ENCODE measurements at regions not wholly inside any gene's neighbourhood (a gene's known extent, or its start where the extent isn't known, plus 50 kb on each side); places are given as distances from the start of the nearest gene placed in this dataset.
A peak's percentile ranks its signal among the peaks of the same experiment; 100 is the strongest.

GRCh38 chr3:150254309-150254708 lies 153.8 kb upstream of the TSC22D2 start:
- WGBS, 2 experiments (ENCODE audit: insufficient coverage in 2 of 2): 92 to 96% methylated on average over 3 of the region's 4 CpGs
- Histone ChIP-seq H3K9me3 (ENCODE audit: control insufficient read depth, low read length) (no peaks in the 10 kb centered on the region), H3K36me3 (ENCODE audit: control insufficient read depth, insufficient read depth, low read length) (no peaks in the 10 kb centered on the region), H3K4me3 (ENCODE audit: extremely low read depth, insufficient read depth, low read length, poor library complexity, severe bottlenecking) (no peak overlapping the region), H3K27ac (ENCODE audit: low read depth, low read length, severe bottlenecking) (no peak overlapping the region), H3K4me1 (ENCODE audit: control insufficient read depth, insufficient read depth, low read length, poor library complexity, severe bottlenecking) (peaks cover 27% of the 10 kb centered on the region)

GRCh38 chr3:150253622-150254021 lies 154.5 kb upstream of the TSC22D2 start:
- 88 to 92% methylated on average over 2 to 3 of the region's 3 CpGs for WGBS, 2 experiments (ENCODE audit: insufficient coverage in 2 of 2)
- peaks cover 34% of the 10 kb centered on the region for H3K4me1 ChIP-seq (ENCODE audit: control insufficient read depth, insufficient read depth, low read length, poor library complexity, severe bottlenecking)
- no peak overlapping the region for H3K4me3 ChIP-seq (ENCODE audit: extremely low read depth, insufficient read depth, low read length, poor library complexity, severe bottlenecking)
- no peaks in the 10 kb centered on the region for H3K36me3 ChIP-seq (ENCODE audit: control insufficient read depth, insufficient read depth, low read length)
- no peak overlapping the region for H3K27ac ChIP-seq (ENCODE audit: low read depth, low read length, severe bottlenecking)
- no peaks in the 10 kb centered on the region for H3K9me3 ChIP-seq (ENCODE audit: control insufficient read depth, low read length)

- H3K9me3 ChIP-seq (ENCODE audit: control insufficient read depth, low read length): no peaks in the 10 kb centered on the region
- peak overlapping the region; percentile 74 for H3K27ac ChIP-seq (ENCODE audit: low read depth, low read length, severe bottlenecking)
- peaks cover 39% of the 10 kb centered on the region for H3K4me1 ChIP-seq (ENCODE audit: control insufficient read depth, insufficient read depth, low read length, poor library complexity, severe bottlenecking)
- no CpG with 5 or more reads among the region's 2 CpGs for WGBS, 2 experiments (ENCODE audit: insufficient coverage in 2 of 2)
- H3K4me3 ChIP-seq (ENCODE audit: extremely low read depth, insufficient read depth, low read length, poor library complexity, severe bottlenecking): no peak overlapping the region
- H3K36me3 ChIP-seq (ENCODE audit: control insufficient read depth, insufficient read depth, low read length): no peaks in the 10 kb centered on the region
These were observed 155.6 kb upstream of the TSC22D2 start for GRCh38 chr3:150252462-150252861.

DNA sequence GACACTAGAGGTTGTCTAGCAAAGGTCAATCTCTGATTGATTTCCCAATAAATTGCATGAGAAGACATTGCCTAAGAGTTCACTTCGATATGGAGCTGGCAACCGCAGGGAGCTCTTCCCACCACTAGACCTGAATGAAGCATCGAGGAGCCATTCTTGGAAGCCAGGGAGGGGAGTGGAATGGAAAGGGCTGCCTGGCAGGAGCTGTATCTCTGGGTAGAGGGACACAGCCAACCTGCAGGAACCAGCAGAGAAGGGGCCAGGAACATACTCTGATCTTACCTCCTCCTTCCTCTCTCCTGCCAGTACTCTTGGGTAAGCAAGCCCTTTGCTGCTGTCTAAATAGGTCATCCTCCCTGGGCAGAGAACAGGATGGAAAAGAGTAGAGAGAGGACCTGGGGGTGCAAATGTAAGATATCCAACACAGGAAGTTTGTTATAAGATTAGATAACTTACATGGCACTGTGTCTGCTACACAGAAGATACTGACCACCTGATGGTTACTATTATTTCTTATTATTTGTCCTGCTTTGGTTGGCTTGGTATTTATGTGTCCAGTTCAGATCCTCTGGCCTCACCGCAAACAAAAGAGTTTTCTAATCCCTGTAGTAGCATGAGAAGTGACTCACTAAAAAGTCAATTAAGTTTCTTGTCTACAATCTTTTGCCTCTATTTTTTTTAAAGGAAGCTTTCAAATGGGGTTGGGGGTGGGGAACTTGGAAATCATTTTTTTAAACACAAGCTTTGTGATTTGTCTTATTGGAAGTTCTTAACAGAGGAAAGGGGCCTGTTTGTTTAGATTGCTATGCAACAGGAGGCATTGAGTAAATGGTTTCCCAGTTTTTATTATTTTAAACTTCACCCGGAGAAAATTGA lies 156.7 kb upstream of the TSC22D2 start:
- Histone ChIP-seq H3K36me3 (ENCODE audit: control insufficient read depth, insufficient read depth, low read length) (no peaks in the 10 kb centered on the region), H3K27ac (ENCODE audit: low read depth, low read length, severe bottlenecking) (peak overlapping the region; percentile 74), H3K9me3 (ENCODE audit: control insufficient read depth, low read length) (no peaks in the 10 kb centered on the region), H3K4me1 (ENCODE audit: control insufficient read depth, insufficient read depth, low read length, poor library complexity, severe bottlenecking) (peaks cover 39% of the 10 kb centered on the region), H3K4me3 (ENCODE audit: extremely low read depth, insufficient read depth, low read length, poor library complexity, severe bottlenecking) (no peak overlapping the region)
- 86 to 92% methylated on average over 2 to 3 of the region's 5 CpGs for WGBS, 2 experiments (ENCODE audit: insufficient coverage in 2 of 2)

DNA sequence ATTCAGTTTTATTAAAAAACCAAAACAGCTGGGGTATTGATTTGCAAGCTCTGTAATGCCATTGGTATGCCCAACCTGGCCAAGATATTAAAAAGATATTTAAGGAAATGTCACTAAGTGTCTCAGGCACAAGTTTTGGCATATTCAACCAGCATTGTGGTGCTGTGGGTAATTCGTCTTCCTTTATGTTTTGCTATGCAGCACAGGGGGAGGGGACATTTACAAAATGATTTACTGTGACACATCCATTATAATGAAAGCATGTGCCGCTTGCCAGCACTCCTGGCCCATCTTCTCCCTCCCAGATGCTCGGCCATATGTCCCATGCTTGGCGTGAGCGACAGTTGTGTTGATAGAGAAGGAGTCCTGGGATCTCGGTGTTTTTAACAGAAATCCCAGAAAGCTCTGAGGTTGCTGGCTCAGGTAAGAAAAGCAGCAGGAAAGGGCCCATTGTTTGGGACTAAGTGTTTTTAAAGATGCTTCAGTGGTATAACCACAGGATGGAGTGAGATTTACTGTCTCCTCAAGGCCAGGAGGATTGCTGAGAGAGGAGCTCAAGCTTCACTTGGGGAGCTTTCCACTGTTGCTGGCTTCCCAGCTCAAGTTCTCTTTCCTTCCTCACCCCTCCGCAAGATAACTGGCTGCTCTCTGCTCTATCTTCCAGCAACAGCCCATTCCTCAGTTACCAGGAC lies 158.2 kb upstream of the TSC22D2 start:
- H3K9me3 ChIP-seq (ENCODE audit: control insufficient read depth, low read length): no peaks in the 10 kb centered on the region
- H3K36me3 ChIP-seq (ENCODE audit: control insufficient read depth, insufficient read depth, low read length): no peaks in the 10 kb centered on the region
- H3K27ac ChIP-seq (ENCODE audit: low read depth, low read length, severe bottlenecking): no peak overlapping the region
- WGBS, 2 experiments (ENCODE audit: insufficient coverage in 2 of 2): 90 to 100% methylated on average over 1 to 2 of the region's 7 CpGs
- H3K4me1 ChIP-seq (ENCODE audit: control insufficient read depth, insufficient read depth, low read length, poor library complexity, severe bottlenecking): peaks cover 30% of the 10 kb centered on the region
- no peak overlapping the region for H3K4me3 ChIP-seq (ENCODE audit: extremely low read depth, insufficient read depth, low read length, poor library complexity, severe bottlenecking)

- peaks cover 33% of the 10 kb centered on the region for H3K4me1 ChIP-seq (ENCODE audit: control insufficient read depth, insufficient read depth, low read length, poor library complexity, severe bottlenecking)
- no peaks in the 10 kb centered on the region for H3K36me3 ChIP-seq (ENCODE audit: control insufficient read depth, insufficient read depth, low read length)
- peaks cover under 1% of the 10 kb centered on the region for H3K9me3 ChIP-seq (ENCODE audit: control insufficient read depth, low read length)
- WGBS, 2 experiments (ENCODE audit: insufficient coverage in 2 of 2): 83 to 100% methylated on average over 1 of the region's 4 CpGs
- peak overlapping the region; percentile 72 for H3K27ac ChIP-seq (ENCODE audit: low read depth, low read length, severe bottlenecking)
- no peak overlapping the region for H3K4me3 ChIP-seq (ENCODE audit: extremely low read depth, insufficient read depth, low read length, poor library complexity, severe bottlenecking)
These were observed 159.0 kb upstream of the TSC22D2 start for GRCh38 chr3:150248888-150249681.

DNA sequence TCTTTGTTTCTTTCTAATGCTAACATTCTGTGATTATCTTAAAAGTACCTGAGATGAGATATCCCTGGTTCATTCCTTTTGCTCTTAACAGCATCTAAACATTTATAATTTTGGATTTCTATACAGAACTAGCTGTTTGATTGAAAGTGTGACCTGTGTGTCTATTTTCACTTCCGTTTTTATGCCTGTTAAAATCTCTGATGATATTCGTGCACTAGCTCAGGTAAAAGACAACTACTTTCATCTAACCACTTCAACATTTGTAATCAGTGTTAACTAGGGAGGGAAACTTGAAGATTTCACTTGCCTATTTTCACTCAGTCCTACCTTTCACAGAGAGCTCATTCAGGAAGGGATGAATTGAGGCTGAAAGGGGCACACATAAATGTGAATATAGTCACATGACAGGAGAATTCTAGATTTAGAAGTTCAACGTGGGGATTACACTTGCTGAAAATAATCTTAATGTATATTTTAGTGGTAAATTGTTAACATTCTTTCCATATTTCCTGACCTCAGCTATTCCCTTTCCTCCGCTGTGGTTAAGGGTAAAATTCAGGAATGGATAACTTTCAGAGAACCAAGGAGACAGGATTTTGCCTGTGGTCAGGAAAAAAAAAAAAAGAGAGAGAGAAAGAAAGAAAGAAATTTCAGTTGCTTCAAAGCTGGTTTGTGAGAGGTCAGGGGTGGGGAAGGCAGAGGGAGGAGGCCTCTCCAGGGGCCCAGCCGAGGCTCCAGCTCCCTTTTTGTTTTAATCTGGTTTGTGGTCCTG lies 159.8 kb upstream of the TSC22D2 start:
- H3K36me3 ChIP-seq (ENCODE audit: control insufficient read depth, insufficient read depth, low read length): no peaks in the 10 kb centered on the region
- no peak overlapping the region for H3K4me3 ChIP-seq (ENCODE audit: extremely low read depth, insufficient read depth, low read length, poor library complexity, severe bottlenecking)
- H3K9me3 ChIP-seq (ENCODE audit: control insufficient read depth, low read length): peaks cover 4% of the 10 kb centered on the region
- peaks cover 40% of the 10 kb centered on the region for H3K4me1 ChIP-seq (ENCODE audit: control insufficient read depth, insufficient read depth, low read length, poor library complexity, severe bottlenecking)
- peak overlapping the region; percentile 72 for H3K27ac ChIP-seq (ENCODE audit: low read depth, low read length, severe bottlenecking)
- WGBS, 2 experiments (ENCODE audit: insufficient coverage in 2 of 2): 33% methylated on average over 1 of the region's 5 CpGs; no CpG with 5 or more reads in 1 of the 2 experiments

GRCh38 chr3:150247441-150247840 lies 160.7 kb upstream of the TSC22D2 start:
- 90 to 96% methylated on average over 5 to 6 of the region's 6 CpGs for WGBS, 2 experiments (ENCODE audit: insufficient coverage in 2 of 2)

DNA sequence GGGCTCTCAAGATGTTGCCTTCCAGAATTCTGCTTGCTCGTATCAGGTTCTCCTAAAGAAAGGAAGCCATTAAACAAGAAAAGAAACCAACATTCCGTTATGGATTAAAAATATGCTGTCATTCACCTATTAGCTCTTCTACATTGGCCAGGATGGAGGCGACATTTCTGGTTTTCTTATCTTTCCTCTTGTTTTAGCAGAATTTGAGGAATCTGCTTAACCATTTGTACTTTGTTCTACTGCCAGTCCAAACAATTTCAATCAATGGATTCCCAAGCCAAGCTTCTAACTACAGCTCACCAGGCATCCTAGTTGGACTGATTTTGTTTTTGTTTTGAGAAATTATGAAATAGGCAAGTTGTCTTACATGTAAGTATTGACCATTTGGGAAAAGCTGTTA lies 164.6 kb upstream of the TSC22D2 start:
- no peaks in the 10 kb centered on the region for H3K36me3 ChIP-seq (ENCODE audit: control insufficient read depth, insufficient read depth, low read length)
- peaks cover 4% of the 10 kb centered on the region for H3K9me3 ChIP-seq (ENCODE audit: control insufficient read depth, low read length)
- 90 to 100% methylated on average over 2 to 3 of the region's 3 CpGs for WGBS, 2 experiments (ENCODE audit: insufficient coverage in 2 of 2)
- H3K4me1 ChIP-seq (ENCODE audit: control insufficient read depth, insufficient read depth, low read length, poor library complexity, severe bottlenecking): peaks cover 37% of the 10 kb centered on the region
- no peak overlapping the region for H3K4me3 ChIP-seq (ENCODE audit: extremely low read depth, insufficient read depth, low read length, poor library complexity, severe bottlenecking)
- H3K27ac ChIP-seq (ENCODE audit: low read depth, low read length, severe bottlenecking): no peak overlapping the region

More at GRCh38 chr3:150247441-150247840, 160.7 kb upstream of the TSC22D2 start:
- peaks cover 47% of the 10 kb centered on the region for H3K4me1 ChIP-seq (ENCODE audit: control insufficient read depth, insufficient read depth, low read length, poor library complexity, severe bottlenecking)
- no peaks in the 10 kb centered on the region for H3K36me3 ChIP-seq (ENCODE audit: control insufficient read depth, insufficient read depth, low read length)
- no peak overlapping the region for H3K27ac ChIP-seq (ENCODE audit: low read depth, low read length, severe bottlenecking)
- H3K9me3 ChIP-seq (ENCODE audit: control insufficient read depth, low read length): peaks cover 4% of the 10 kb centered on the region
- H3K4me3 ChIP-seq (ENCODE audit: extremely low read depth, insufficient read depth, low read length, poor library complexity, severe bottlenecking): no peak overlapping the region
